ENCODE measurements at regions not wholly inside any gene's neighbourhood (a gene's known extent, or its start where the extent isn't known, plus 50 kb on each side); places are given as distances from the start of the nearest gene placed in this dataset.
"Not testable (repeated sequence)": the region's sequence is repeated elsewhere in the genome, so short reads cannot be mapped to it uniquely, and the experiment has no call there.

GRCh38 chr22:25347752-25348102 lies 128.3 kb downstream of the CRYBB2 start:
- Histone ChIP-seq H3K27ac (no peak overlapping the region), H3K36me3 (ENCODE audit: insufficient read depth in 1 of 2, low read depth in 1 of 2) (peaks cover 0 to 31% of the 10 kb centered on the region in 2 donors), H3K9me3 (no peaks in the 10 kb centered on the region), H3K4me1 (no peaks in the 10 kb centered on the region), H3K27me3 (ENCODE audit: insufficient read depth in 3 of 3, low read length in 2 of 3) (no peaks in the 10 kb centered on the region), H3K4me3 (no peak overlapping the region)
- 66 to 79% (median 74%) methylated on average over 3 of the region's 3 CpGs for WGBS, 3 donors
- TF ChIP-seq CTCF (IDR thresholded peaks at IDR 0.05), result no peak
- ATAC-seq, result no peak
- intact Hi-C loops (cut with DNase I), result no loop called here
- DNase-seq, result no peak

GRCh38 chr22:25348391-25348790 lies 129.0 kb downstream of the CRYBB2 start:
- Histone ChIP-seq H3K27me3 (ENCODE audit: insufficient read depth in 3 of 3, low read length in 2 of 3) (no peaks in the 10 kb centered on the region), H3K9me3 (no peaks in the 10 kb centered on the region), H3K36me3 (ENCODE audit: insufficient read depth in 1 of 2, low read depth in 1 of 2) (peaks cover 0 to 36% of the 10 kb centered on the region in 2 donors), H3K27ac (no peak overlapping the region), H3K4me3 (no peak overlapping the region), H3K4me1 (no peaks in the 10 kb centered on the region)
- no peak for TF ChIP-seq CTCF (IDR thresholded peaks at IDR 0.05)
- intact Hi-C loops (cut with DNase I), result no loop called here
- DNase-seq (no peak), ATAC-seq (no peak)
- WGBS, 3 donors, result 67 to 100% (median 92%) methylated on average over 2 of the region's 2 CpGs

GRCh38 chr22:25348996-25349395 lies 129.6 kb downstream of the CRYBB2 start:
- ATAC-seq; H3K27me3 ChIP-seq (ENCODE audit: insufficient read depth in 3 of 3, low read length in 2 of 3); H3K27ac ChIP-seq; intact Hi-C loops (cut with DNase I); H3K9me3 ChIP-seq; H3K4me3 ChIP-seq; H3K4me1 ChIP-seq; DNase-seq: not testable (repeated sequence)
- peaks cover 0 to 42% of the 10 kb centered on the region in 2 donors for H3K36me3 ChIP-seq (ENCODE audit: insufficient read depth in 1 of 2, low read depth in 1 of 2)
- WGBS, 3 donors, result 86 to 100% (median 96%) methylated on average over 1 to 5 of the region's 5 CpGs

GRCh38 chr22:25350551-25350971 lies 131.1 kb downstream of the CRYBB2 start:
- ATAC-seq (no peak), DNase-seq (no peak)
- H3K9me3 ChIP-seq, result no peaks in the 10 kb centered on the region
- no peaks in the 10 kb centered on the region for H3K27me3 ChIP-seq (ENCODE audit: insufficient read depth in 3 of 3, low read length in 2 of 3)
- 91 to 93% (median 92%) methylated on average over 20 to 26 of the region's 26 CpGs for WGBS, 3 donors
- no peak overlapping the region for H3K4me3 ChIP-seq
- intact Hi-C loops (cut with DNase I), result loop anchor here in 1 of 2 donors (5.0 kb wide), 1 partner anchor 263 kb away; no protein-coding TSS in a partner anchor
- H3K36me3 ChIP-seq (ENCODE audit: insufficient read depth in 1 of 2, low read depth in 1 of 2), result peaks cover 0 to 54% of the 10 kb centered on the region in 2 donors
- no peaks in the 10 kb centered on the region for H3K4me1 ChIP-seq
- H3K27ac ChIP-seq, result no peak overlapping the region
- no peak for TF ChIP-seq CTCF (IDR thresholded peaks at IDR 0.05)

GRCh38 chr22:25351631-25352293 lies 132.3 kb downstream of the CRYBB2 start:
- no peak for TF ChIP-seq CTCF (IDR thresholded peaks at IDR 0.05)
- H3K4me1 ChIP-seq, result no peaks in the 10 kb centered on the region
- no peaks in the 10 kb centered on the region for H3K9me3 ChIP-seq
- no peak for ATAC-seq
- H3K36me3 ChIP-seq (ENCODE audit: insufficient read depth in 1 of 2, low read depth in 1 of 2), result peaks cover 0 to 57% of the 10 kb centered on the region in 2 donors
- DNase-seq, result no peak
- no peak overlapping the region for H3K4me3 ChIP-seq
- 92 to 93% (median 93%) methylated on average over 18 of the region's 18 CpGs for WGBS, 3 donors
- intact Hi-C loops (cut with DNase I), result loop anchor here in 1 of 2 donors (5.0 kb wide), 1 partner anchor 264 kb away; no protein-coding TSS in a partner anchor
- no peak overlapping the region for H3K27ac ChIP-seq
- H3K27me3 ChIP-seq (ENCODE audit: insufficient read depth in 3 of 3, low read length in 2 of 3), result no peaks in the 10 kb centered on the region
